Muscle layer of duodenum (tissue), 2 donors: ENCODE measurements at regions not wholly inside any gene's neighbourhood (a gene's known extent, or its start where the extent isn't known, plus 50 kb on each side); places are given as distances from the start of the nearest gene placed in this dataset.

Experiments
- H3K27ac ChIP-seq: one replicate; pipeline ENCODE4 v1.7.0; 2013; ENCODE audit warnings: mild to moderate bottlenecking, low read length
- H3K27me3 ChIP-seq: one replicate; pipeline ENCODE4 v1.7.0; 2013; ENCODE audit warnings: low read depth, mild to moderate bottlenecking, control low read depth, low read length
- H3K36me3 ChIP-seq, 2 donors: one replicate each; pipeline ENCODE4 v1.7.0; 2013; ENCODE audit warnings: low read length in 2 of 2, control low read depth in 1 of 2, mild to moderate bottlenecking in 1 of 2; ENCODE audit not compliant: insufficient read depth in 2 of 2, control insufficient read depth in 1 of 2
- H3K4me1 ChIP-seq, 2 donors: one replicate each; pipeline ENCODE4 v1.7.0; 2013; ENCODE audit warnings: low read length in 2 of 2, mild to moderate bottlenecking in 2 of 2, control low read depth in 1 of 2, moderate library complexity in 1 of 2; ENCODE audit not compliant: insufficient read depth in 2 of 2, control insufficient read depth in 1 of 2
- H3K4me3 ChIP-seq, 2 donors: one replicate each; pipeline ENCODE4 v1.7.0; 2013; ENCODE audit warnings: low read length in 2 of 2, low read depth in 1 of 2, mild to moderate bottlenecking in 1 of 2
- H3K9me3 ChIP-seq, 2 donors: one replicate each; pipeline ENCODE4 v1.7.0; 2013; ENCODE audit warnings: low read length in 2 of 2, control low read depth in 1 of 2, mild to moderate bottlenecking in 1 of 2; ENCODE audit not compliant: control insufficient read depth in 1 of 2
- donor health status: healthy.

DNA sequence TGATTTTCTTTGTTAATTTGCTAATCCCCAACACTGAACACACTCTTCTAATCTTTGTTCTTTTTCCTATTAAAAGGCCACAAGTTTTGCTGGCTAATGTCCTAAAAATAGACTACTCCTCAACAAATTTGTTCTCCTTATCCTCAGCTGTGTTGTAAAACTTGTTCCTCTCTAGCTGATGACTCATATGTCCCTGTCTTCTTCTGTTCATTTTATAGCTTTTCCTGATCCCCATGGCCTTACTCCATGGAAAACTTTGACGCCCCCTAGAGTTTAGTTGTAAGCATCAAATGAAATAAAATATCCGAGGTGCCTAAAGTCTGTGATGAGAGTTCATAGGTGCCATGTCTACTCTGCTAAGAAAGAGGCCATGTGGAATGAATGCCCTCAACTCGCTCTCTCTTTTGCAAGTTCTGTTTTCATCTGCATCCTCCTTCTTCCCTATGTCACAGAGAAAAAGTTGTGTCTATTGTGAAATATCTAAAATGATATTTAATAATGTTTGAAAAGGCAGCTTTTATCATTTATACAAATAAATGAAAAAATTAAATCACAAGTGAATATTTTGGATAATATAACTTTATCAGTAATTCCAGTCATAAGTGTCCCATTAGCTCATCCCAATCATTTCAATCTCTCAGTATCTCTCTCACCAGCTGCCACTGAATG, 237.9 kb downstream of the IPO8 start:
- H3K4me3 ChIP-seq: no peak overlapping the region
- H3K27me3 ChIP-seq: no peaks in the 10 kb centered on the region
- peak overlapping the region; percentile 27 for H3K27ac ChIP-seq
- H3K36me3 ChIP-seq: no peaks in the 10 kb centered on the region
- H3K9me3 ChIP-seq: no peaks in the 10 kb centered on the region
- H3K4me1 ChIP-seq: no peaks in the 10 kb centered on the region

DNA sequence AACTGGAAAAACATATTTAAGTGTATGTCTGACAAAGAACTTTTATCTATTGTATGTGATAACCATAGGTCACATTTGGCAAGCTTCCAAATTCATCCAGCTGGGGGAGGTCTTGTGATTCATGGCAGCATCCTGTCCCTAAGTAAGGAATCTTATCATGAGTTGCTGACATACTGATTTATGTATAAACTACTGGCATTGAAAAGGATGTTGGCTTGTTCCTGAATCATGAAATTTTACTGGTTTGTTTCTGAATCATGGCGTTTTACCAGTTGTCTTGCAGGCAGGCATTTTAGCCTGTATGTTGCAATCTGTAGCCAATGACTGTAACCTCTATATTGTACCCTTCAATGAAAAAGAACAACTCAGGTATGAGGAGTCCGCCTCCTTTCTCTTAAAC, 244.8 kb downstream of the IPO8 start:
- peaks cover 4 to 12% of the 10 kb centered on the region in 2 donors for H3K9me3 ChIP-seq

DNA sequence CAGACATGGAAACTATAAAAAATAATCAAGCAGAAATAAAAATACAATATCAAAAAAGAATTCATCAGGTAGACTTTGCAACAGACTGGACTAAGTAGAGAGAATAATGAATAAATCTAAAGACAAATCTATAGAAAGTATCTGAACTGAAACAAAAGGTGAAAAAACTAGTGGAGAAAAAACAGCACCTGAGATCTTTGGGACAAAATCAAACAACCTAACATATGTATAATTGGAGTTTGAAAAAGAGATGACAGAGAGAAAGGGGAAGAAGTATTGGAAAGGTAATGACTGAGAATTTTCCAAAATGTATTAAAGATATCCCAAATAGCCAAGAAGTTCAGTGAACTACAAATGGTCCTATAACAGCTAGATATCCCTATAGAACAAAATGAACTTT, 245.4 kb downstream of the IPO8 start:
- Histone ChIP-seq H3K27ac (no peak overlapping the region), H3K9me3 (peaks cover 4 to 12% of the 10 kb centered on the region in 2 donors), H3K36me3 (no peaks in the 10 kb centered on the region), H3K4me1 (no peaks in the 10 kb centered on the region), H3K4me3 (no peak overlapping the region), H3K27me3 (no peaks in the 10 kb centered on the region)

More for the DNA sequence above, 244.8 kb downstream of the IPO8 start:
- no peaks in the 10 kb centered on the region for H3K4me1 ChIP-seq
- H3K27ac ChIP-seq: no peak overlapping the region
- H3K4me3 ChIP-seq: no peak overlapping the region
- H3K36me3 ChIP-seq: no peaks in the 10 kb centered on the region
- no peaks in the 10 kb centered on the region for H3K27me3 ChIP-seq

DNA sequence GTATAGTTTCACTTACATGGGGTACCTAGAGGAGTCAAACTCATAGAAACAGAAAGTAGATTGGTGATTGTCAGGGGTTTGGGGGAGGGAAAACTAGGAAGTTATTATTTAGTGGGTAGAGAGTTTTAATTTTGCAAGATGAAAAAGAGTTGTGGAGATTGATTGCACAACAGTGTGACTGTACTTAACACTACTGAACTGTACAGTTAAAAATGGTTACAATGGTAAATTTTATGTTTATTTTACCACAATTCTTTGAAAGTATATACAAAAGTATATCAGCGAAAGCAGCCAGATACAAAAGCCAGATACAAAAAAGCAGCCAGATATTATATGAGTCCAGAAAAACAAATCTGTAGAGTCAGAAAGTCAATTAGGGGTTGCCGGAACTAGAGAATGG, 247.6 kb downstream of the IPO8 start:
- H3K27ac ChIP-seq: no peak overlapping the region
- H3K9me3 ChIP-seq: peaks cover 4 to 12% of the 10 kb centered on the region in 2 donors
- H3K4me1 ChIP-seq: no peaks in the 10 kb centered on the region
- no peaks in the 10 kb centered on the region for H3K27me3 ChIP-seq
- H3K36me3 ChIP-seq: no peaks in the 10 kb centered on the region
- H3K4me3 ChIP-seq: no peak overlapping the region

DNA sequence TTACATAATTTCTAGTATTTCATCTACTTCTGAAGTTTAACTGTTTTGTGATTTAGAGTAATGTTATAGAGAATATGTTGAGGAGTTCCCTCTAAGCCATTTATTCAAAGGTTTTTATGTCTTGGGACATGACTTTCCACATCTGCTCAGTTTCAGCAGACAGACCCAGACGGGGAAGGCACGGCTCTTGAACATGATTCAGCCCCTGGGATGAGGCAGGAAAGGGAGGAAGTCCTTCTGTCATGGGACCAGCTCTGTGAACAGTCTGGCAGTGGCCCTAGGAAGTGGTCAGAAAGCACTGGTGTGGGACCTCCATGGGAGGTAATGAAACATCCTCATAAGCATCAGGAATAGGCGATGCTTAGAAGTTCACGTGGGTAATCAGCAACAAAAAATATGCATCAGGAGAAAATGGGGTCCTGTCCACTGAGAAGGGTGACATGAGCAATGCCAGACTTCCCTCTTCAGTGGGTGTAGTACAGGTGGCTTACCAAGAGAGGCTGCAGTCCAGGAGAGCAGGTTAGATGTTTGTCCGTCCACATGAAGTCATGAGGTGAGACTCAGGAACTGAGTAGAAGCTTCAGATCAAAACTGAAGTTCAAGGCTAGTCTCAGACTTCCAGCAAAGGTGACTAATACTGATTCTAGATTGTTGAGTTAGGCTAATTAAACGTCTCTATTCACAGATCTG, 248.5 kb downstream of the IPO8 start:
- Histone ChIP-seq H3K36me3 (no peaks in the 10 kb centered on the region), H3K27ac (no peak overlapping the region), H3K9me3 (peaks cover 4 to 12% of the 10 kb centered on the region in 2 donors), H3K4me3 (no peak overlapping the region), H3K27me3 (no peaks in the 10 kb centered on the region), H3K4me1 (no peaks in the 10 kb centered on the region)

DNA sequence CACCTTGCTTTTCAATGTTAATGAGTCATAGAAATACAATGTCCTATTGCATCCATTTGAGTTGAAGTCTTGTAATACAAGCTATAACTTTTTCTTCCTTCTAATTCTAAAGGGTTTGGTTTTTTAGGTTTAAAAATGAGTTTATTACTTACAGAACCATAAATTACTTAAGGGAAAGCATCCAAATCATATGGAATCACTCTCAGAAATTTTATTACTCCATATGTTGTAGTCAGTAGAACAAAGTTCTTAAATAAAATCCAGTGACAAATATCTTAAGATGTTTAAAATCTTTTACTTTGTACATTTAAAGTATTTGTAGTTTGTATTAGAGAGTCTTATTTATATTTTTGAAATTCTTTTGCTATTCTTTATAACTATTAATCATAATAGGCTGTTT, 253.2 kb downstream of the IPO8 start:
- Histone ChIP-seq H3K4me3 (no peak overlapping the region), H3K4me1 (no peaks in the 10 kb centered on the region), H3K27me3 (no peaks in the 10 kb centered on the region), H3K36me3 (no peaks in the 10 kb centered on the region), H3K27ac (no peak overlapping the region), H3K9me3 (no peaks in the 10 kb centered on the region)

DNA sequence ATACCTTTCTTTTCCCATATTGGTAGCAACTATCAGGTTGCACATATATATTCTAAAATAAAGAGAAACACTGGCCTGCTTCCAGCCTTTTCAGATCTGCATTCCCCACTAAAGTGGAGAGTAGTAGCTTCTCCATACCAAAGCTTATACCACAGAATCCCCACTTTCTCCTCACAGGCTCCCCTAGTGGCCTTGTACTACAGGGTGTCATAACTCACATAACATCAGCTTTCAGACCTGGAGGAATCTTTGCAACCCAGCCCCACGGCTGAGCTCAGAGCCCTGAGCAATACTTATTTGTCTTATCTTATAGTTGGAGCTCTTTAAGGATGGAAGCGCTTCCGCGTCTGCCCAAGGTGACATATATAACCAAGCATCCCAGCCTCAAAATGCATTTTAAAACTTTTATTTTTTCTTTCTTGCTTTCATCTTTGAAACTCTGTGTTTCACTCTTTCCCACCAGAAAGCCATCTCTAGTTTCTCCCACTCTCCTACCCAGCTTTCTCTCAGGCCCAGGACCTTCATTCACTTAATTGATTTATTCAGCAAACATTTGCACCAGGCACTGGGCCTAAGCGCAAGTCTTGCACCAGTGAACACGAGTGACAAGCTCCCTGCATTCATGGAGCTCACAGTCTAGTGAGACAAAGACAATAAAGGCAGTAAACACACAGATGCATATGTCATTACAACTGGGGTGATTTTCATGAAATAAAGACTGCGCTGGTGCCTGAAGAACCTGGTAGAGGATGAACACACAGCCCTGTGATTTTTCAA, 254.7 kb downstream of the IPO8 start:
- Histone ChIP-seq H3K9me3 (no peaks in the 10 kb centered on the region), H3K4me1 (no peaks in the 10 kb centered on the region), H3K27ac (no peak overlapping the region), H3K4me3 (no peak overlapping the region), H3K27me3 (no peaks in the 10 kb centered on the region), H3K36me3 (no peaks in the 10 kb centered on the region)

DNA sequence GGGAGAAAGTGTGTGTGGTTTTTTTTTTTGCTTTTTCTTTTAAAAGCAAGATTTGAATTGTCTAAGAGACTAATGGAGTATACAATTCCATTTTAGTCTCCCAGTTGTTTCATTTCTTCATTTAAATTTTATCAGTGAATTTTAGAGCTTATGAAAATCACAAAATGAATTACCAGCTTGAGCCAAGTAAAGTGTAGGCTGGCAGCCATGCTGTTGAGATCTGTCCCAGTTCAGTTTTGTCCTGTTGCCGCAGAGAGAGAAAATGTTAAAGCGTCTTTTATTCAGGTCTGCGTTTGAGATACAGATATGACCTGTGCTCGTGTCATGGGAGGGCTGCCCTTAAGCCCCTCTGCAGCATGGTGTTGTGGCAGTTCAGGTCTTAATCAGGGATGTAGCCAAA, 256.5 kb downstream of the IPO8 start:
- H3K4me1 ChIP-seq: no peaks in the 10 kb centered on the region
- H3K4me3 ChIP-seq: no peak overlapping the region
- no peaks in the 10 kb centered on the region for H3K36me3 ChIP-seq
- H3K27ac ChIP-seq: no peak overlapping the region
- no peaks in the 10 kb centered on the region for H3K27me3 ChIP-seq
- no peaks in the 10 kb centered on the region for H3K9me3 ChIP-seq

DNA sequence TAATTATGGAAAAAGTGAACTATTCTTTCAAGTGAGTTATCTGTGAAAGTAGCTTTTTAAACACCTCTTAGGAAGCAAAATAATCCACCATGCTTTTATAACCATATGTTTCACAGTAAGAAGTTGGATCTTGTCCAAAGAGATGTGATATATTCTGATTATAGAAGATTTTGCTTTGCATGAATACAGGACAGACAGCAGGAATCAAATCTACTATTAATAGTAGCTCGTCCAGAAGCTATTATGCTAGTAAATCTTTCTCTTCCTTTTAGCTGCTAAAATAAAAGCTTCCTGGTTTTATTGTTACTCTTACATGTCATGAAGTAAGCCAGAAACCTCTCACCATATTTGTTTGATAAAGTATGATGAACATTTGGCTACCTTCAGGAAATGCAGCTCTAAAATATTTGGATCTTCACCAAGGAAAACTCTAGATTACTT, 257.0 kb downstream of the IPO8 start:
- Histone ChIP-seq H3K27me3 (no peaks in the 10 kb centered on the region), H3K4me1 (no peaks in the 10 kb centered on the region), H3K9me3 (no peaks in the 10 kb centered on the region), H3K36me3 (no peaks in the 10 kb centered on the region), H3K27ac (no peak overlapping the region), H3K4me3 (no peak overlapping the region)

DNA sequence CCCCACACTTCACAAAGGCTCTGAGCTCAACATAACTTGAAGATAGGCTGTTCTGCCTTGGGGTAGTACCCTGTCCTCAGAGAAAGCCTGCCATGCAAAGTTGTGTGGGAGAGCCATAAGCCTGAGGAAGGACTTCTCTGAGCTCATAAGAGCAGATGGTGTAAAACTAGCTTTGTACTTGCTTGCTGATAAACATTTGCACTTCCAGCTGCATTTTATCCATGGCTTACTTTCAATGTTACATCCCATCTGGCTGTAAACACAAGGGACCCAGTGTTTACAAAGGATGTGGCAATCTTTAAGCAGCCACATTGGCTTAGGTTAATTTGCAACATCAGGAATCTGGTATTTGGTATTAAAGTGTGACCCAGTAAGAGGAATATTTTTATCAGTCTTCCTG, 258.1 kb downstream of the IPO8 start:
- H3K27ac ChIP-seq: no peak overlapping the region
- H3K36me3 ChIP-seq: no peaks in the 10 kb centered on the region
- H3K9me3 ChIP-seq: no peaks in the 10 kb centered on the region
- H3K27me3 ChIP-seq: no peaks in the 10 kb centered on the region
- no peak overlapping the region for H3K4me3 ChIP-seq
- H3K4me1 ChIP-seq: no peaks in the 10 kb centered on the region

DNA sequence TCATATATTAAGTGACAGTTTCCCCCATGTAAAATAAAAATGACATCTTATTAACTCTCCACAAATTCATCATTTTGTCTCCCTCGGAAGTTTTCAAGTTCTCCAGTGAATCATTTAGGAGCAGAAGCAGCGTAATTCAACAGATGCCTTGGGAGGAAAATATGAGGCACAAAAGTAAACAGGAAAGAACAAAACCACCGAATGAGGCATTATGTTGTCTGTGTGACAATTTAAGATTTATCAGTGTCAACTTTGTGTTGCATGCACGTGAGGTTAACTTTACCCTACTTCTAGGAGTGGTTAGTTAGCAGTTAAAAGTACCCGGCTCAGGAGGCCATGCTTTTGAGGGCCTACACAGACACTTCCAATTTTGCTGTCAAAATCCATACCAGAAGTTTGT, 258.6 kb downstream of the IPO8 start:
- H3K36me3 ChIP-seq: no peaks in the 10 kb centered on the region
- no peaks in the 10 kb centered on the region for H3K4me1 ChIP-seq
- H3K27me3 ChIP-seq: no peaks in the 10 kb centered on the region
- no peaks in the 10 kb centered on the region for H3K9me3 ChIP-seq
- H3K4me3 ChIP-seq: no peak overlapping the region
- no peak overlapping the region for H3K27ac ChIP-seq
